B cell (primary cell): ENCODE measurements at regions not wholly inside any gene's neighbourhood (a gene's known extent, or its start where the extent isn't known, plus 50 kb on each side); places are given as distances from the start of the nearest gene placed in this dataset.

ENCODE experiments used
- ATAC-seq: fragments of 200-7000 bp; cut with Tn5 transposase; one replicate; pipeline ENCODE4 v1.10.0; 2021; ENCODE audit warnings: low read depth, mild to moderate bottlenecking, moderate number of reproducible peaks, moderate library complexity
- CTCF ChIA-PET: fragments of 350-600 bp; sonication (Branson Sonifier 250); formaldehyde crosslinking; loops from one replicate; lab custom pipeline; 2021; ENCODE audit warnings: antibody characterized with exemption, inconsistent platforms; lab: Charles Lee
- POLR2A ChIA-PET: fragments of 350-600 bp; sonication (Branson Sonifier 250); formaldehyde crosslinking; loops from one replicate; lab custom pipeline; 2021; ENCODE audit warnings: antibody characterized with exemption; lab: Charles Lee
- DNase-seq: peaks from one replicate; pipeline ENCODE4 v3.0.0; 2013
- H2AFZ ChIP-seq: 2 replicates; pipeline ENCODE4 v1.6.1; 2012; ENCODE audit warnings: mild to moderate bottlenecking, low read depth, low read length; ENCODE audit not compliant: insufficient read depth, poor library complexity, severe bottlenecking
- H3K27ac ChIP-seq, 2 donors: 1 replicate in 1 of 2; 2 replicates in 1 of 2; pipeline ENCODE4 v1.5.1; 2012 to 2013; ENCODE audit warnings: low read length in 2 of 2, mild to moderate bottlenecking in 2 of 2, moderate library complexity in 1 of 2
- H3K27me3 ChIP-seq, 4 experiments: fragments of 200-600 bp in 1 of 4; sonication (generic) in 1 of 4; replicated peaks in 1 of 4; 1 replicate in 2 of 4; 2 replicates in 2 of 4; pipeline versions ENCODE4 v1.6.1 to v1.7.0; 2013 to 2016; ENCODE audit warnings: low read length in 3 of 4, mild to moderate bottlenecking in 2 of 4, mixed read lengths in 1 of 4, moderate library complexity in 1 of 4; ENCODE audit not compliant: insufficient read depth in 4 of 4, control insufficient read depth in 3 of 4; ENCODE audit errors: control extremely low read depth in 1 of 4
- H3K36me3 ChIP-seq, 2 experiments: replicated peaks in 1 of 2; 1 replicate in 1 of 2; 2 replicates in 1 of 2; pipeline versions ENCODE4 v1.6.1 to v1.7.1; 2013; ENCODE audit warnings: low read length in 1 of 2; ENCODE audit not compliant: insufficient read depth in 2 of 2, control insufficient read depth in 1 of 2; ENCODE audit errors: control extremely low read depth in 1 of 2, extremely low read depth in 1 of 2
- H3K4me1 ChIP-seq, 2 donors: fragments of 200-600 bp in 1 of 2; sonication (generic) in 1 of 2; 1 replicate in 1 of 2; 2 replicates in 1 of 2; pipeline versions ENCODE4 v1.5.1 to v1.6.1; 2013 to 2017; ENCODE audit warnings: low read length in 2 of 2; ENCODE audit not compliant: control insufficient read depth in 2 of 2, insufficient read depth in 2 of 2
- H3K4me2 ChIP-seq: replicated peaks from 2 replicates; pipeline ENCODE3; 2012; ENCODE audit warnings: mild to moderate bottlenecking, low read depth, low read length; ENCODE audit not compliant: poor library complexity, severe bottlenecking
- H3K4me3 ChIP-seq, 5 experiments: fragments of 200-600 bp in 1 of 5; sonication (generic) in 1 of 5; 1 replicate in 3 of 5; 2 replicates in 2 of 5; pipeline versions ENCODE4 v1.5.1 to v1.7.0; 2011 to 2016; ENCODE audit warnings: low read length in 4 of 5, mild to moderate bottlenecking in 4 of 5, low read depth in 2 of 5, control low read depth in 1 of 5, moderate library complexity in 1 of 5; ENCODE audit not compliant: insufficient read depth in 1 of 5; ENCODE audit errors: control extremely low read depth in 1 of 5, extremely low read depth in 1 of 5
- H3K79me2 ChIP-seq: fragments of 200-600 bp; sonication (generic); one replicate; pipeline ENCODE4 v1.6.0; 2016; ENCODE audit warnings: low read length; ENCODE audit not compliant: control insufficient read depth, insufficient read depth
- H3K9ac ChIP-seq: fragments of 200-600 bp; sonication (generic); 2 replicates; pipeline ENCODE4 v1.6.1; 2017; ENCODE audit warnings: mild to moderate bottlenecking, low read length, moderate library complexity
- H3K9me3 ChIP-seq, 3 donors: one replicate each; pipeline versions ENCODE4 v1.6.1 to v1.7.1; 2013; ENCODE audit warnings: low read length in 2 of 3; ENCODE audit not compliant: control insufficient read depth in 2 of 3, insufficient read depth in 1 of 3; ENCODE audit errors: control extremely low read depth in 1 of 3
- H4K20me1 ChIP-seq: 2 replicates; pipeline ENCODE4 v1.6.0; 2012; ENCODE audit warnings: mild to moderate bottlenecking, low read length; ENCODE audit not compliant: insufficient read depth, control insufficient read depth, poor library complexity, severe bottlenecking
- H3K27ac Mint-ChIP-seq: one replicate; pipeline ENCODE4 v1.8.0; 2021; ENCODE audit warnings: mixed read lengths
- H3K27me3 Mint-ChIP-seq: one replicate; pipeline ENCODE4 v1.8.0; 2021; ENCODE audit warnings: mixed read lengths
- H3K4me1 Mint-ChIP-seq: one replicate; pipeline ENCODE4 v1.8.0; 2021; ENCODE audit warnings: mixed read lengths
- H3K4me3 Mint-ChIP-seq: one replicate; pipeline ENCODE4 v1.8.0; 2021; ENCODE audit warnings: mixed read lengths
- H3K9me3 Mint-ChIP-seq: one replicate; pipeline ENCODE4 v1.8.0; 2022; ENCODE audit warnings: mixed read lengths; ENCODE audit not compliant: insufficient read depth
- CTCF ChIP-seq: fragments of 200-600 bp; IDR thresholded peaks from one replicate; pipeline ENCODE4 v1.8.0; 2022; ENCODE audit warnings: antibody characterized with exemption, mild to moderate bottlenecking
- EZH2 ChIP-seq: IDR thresholded peaks from 2 replicates; pipeline ENCODE4 v1.6.1; 2012; ENCODE audit warnings: borderline replicate concordance, low read depth, mild to moderate bottlenecking, moderate library complexity, low read length; ENCODE audit not compliant: insufficient read depth, poor library complexity, severe bottlenecking
- WGBS: methylation state at CpG from one replicate; pipeline ENCODE4 v1.1.5; 2013; ENCODE audit warnings: missing lambda C conversion rate; ENCODE audit not compliant: insufficient coverage; 5-methylcytosine and 5-hydroxymethylcytosine counted together
- intact Hi-C: fragments of 100-400 bp; cut with micrococcal nuclease; formaldehyde crosslinking; loops from one replicate; pipeline ENCODE4 v1.10.0; 2022

GRCh38 chr16:79380995-79381602 lies 219.4 kb downstream of the MAF start:
- H3K9ac ChIP-seq = peak overlapping the region; percentile 9
- no peaks in the 10 kb centered on the region for H3K36me3 ChIP-seq
- no peak for ATAC-seq
- H2AFZ ChIP-seq = peak overlapping the region; percentile 43
- no peaks in the 10 kb centered on the region for H4K20me1 ChIP-seq
- Mint-ChIP-seq H3K27me3 (peaks cover 40% of the 10 kb centered on the region), H3K9me3 (no peaks in the 10 kb centered on the region), H3K4me1 (peaks cover 13% of the 10 kb centered on the region), H3K27ac (no peak overlapping the region), H3K4me3 (peak overlapping the region; percentile 20)
- H3K4me3 ChIP-seq = no peak overlapping the region
- CTCF ChIA-PET = no interaction called here
- H3K4me2 ChIP-seq = peak overlapping the region; percentile 33
- intact Hi-C loops = no loop called here
- no peaks in the 10 kb centered on the region for H3K79me2 ChIP-seq
- no peak for DNase-seq
- H3K9me3 ChIP-seq = no peaks in the 10 kb centered on the region
- H3K27ac ChIP-seq = no peak overlapping the region
- H3K27me3 ChIP-seq = peaks cover 0 to 6% (median 0%) of the 10 kb centered on the region in 4 experiments
- peaks cover 13% of the 10 kb centered on the region in 2 donors for H3K4me1 ChIP-seq
- POLR2A ChIA-PET = no interaction called here
- WGBS = 9% methylated on average over 6 of the region's 9 CpGs
- no peak for TF ChIP-seq EZH2
- TF ChIP-seq CTCF = no peak

- POLR2A ChIA-PET = no interaction called here
Observed at GRCh38 chr16:79379095-79379494, 221.4 kb downstream of the MAF start.

More at GRCh38 chr16:79379095-79379494, 221.4 kb downstream of the MAF start:
- peaks cover 13% of the 10 kb centered on the region for H3K4me1 Mint-ChIP-seq
- Histone ChIP-seq H3K27me3 (peaks cover 0 to 3% (median 0%) of the 10 kb centered on the region in 4 experiments), H3K27ac (no peak overlapping the region), H3K4me1 (peaks cover 13% of the 10 kb centered on the region in 2 donors), H3K4me3 (no peak overlapping the region), H3K9ac (no peak overlapping the region), H3K79me2 (no peaks in the 10 kb centered on the region), H3K4me2 (no peak overlapping the region), H3K36me3 (no peaks in the 10 kb centered on the region), H3K9me3 (peaks cover 0 to 3% (median 0%) of the 10 kb centered on the region in 3 donors), H4K20me1 (no peaks in the 10 kb centered on the region), H2AFZ (no peak overlapping the region)
- H3K4me3 Mint-ChIP-seq = no peak overlapping the region
- peaks cover 44% of the 10 kb centered on the region for H3K27me3 Mint-ChIP-seq
- ATAC-seq = no peak
- H3K9me3 Mint-ChIP-seq = peaks cover 3% of the 10 kb centered on the region
- no peak for TF ChIP-seq EZH2
- TF ChIP-seq CTCF = no peak
- 75% methylated on average over 1 of the region's 3 CpGs for WGBS
- no peak overlapping the region for H3K27ac Mint-ChIP-seq
- CTCF ChIA-PET = no interaction called here
- intact Hi-C loops = no loop called here
- no peak for DNase-seq
